WTC11 (cell line): ENCODE measurements at regions not wholly inside any gene's neighbourhood (a gene's known extent, or its start where the extent isn't known, plus 50 kb on each side); places are given as distances from the start of the nearest gene placed in this dataset.

Experiments used
- ATAC-seq: fragments of 200-7000 bp; cut with Tn5 transposase; 2 replicates; pipeline ENCODE4 v1.10.0; 2021; ENCODE audit warnings: mild to moderate bottlenecking, moderate library complexity
- CTCF ChIA-PET: fragments of 300-600 bp; sonication (Branson Sonifier 250); formaldehyde crosslinking; loops from one replicate; lab custom pipeline; 2021; ENCODE audit warnings: antibody characterized with exemption; lab: Charles Lee
- POLR2A ChIA-PET: fragments of 350-600 bp; sonication (Branson Sonifier 250); formaldehyde crosslinking; loops from one replicate; lab custom pipeline; 2021; ENCODE audit warnings: antibody characterized with exemption; lab: Charles Lee
- DNase-seq: peaks from one replicate; pipeline ENCODE4 v3.0.0; 2021; ENCODE audit warnings: low spot score
- H3K27ac Mint-ChIP-seq: 2 replicates; pipeline ENCODE4 v1.8.0; 2021; ENCODE audit warnings: mixed read lengths
- H3K27me3 Mint-ChIP-seq: 2 replicates; pipeline ENCODE4 v1.8.0; 2021; ENCODE audit warnings: low read depth, mild to moderate bottlenecking, moderate library complexity, mixed read lengths
- H3K36me3 Mint-ChIP-seq: 2 replicates; pipeline ENCODE4 v1.8.0; 2021; ENCODE audit warnings: mixed read lengths
- H3K4me1 Mint-ChIP-seq: 2 replicates; pipeline ENCODE4 v1.8.0; 2022; ENCODE audit warnings: mixed read lengths
- H3K4me3 Mint-ChIP-seq: 2 replicates; pipeline ENCODE4 v1.8.0; 2021; ENCODE audit warnings: mild to moderate bottlenecking, moderate library complexity, mixed read lengths
- H3K9me3 Mint-ChIP-seq: 2 replicates; pipeline ENCODE4 v1.8.0; 2021; ENCODE audit warnings: mixed read lengths
- AFF4 ChIP-seq: sonication (generic); formaldehyde crosslinking; IDR thresholded peaks from 2 replicates; pipeline ENCODE4 v1.8.1; 2023; ENCODE audit warnings: mild to moderate bottlenecking, missing genetic modification reagents, borderline replicate concordance
- AR ChIP-seq: fragments of 250-450 bp; sonication (Bioruptor Pico); IDR thresholded peaks from 2 replicates; pipeline ENCODE4 v1.9.0; 2021; ENCODE audit warnings: mild to moderate bottlenecking
- ATF1 ChIP-seq: sonication (generic); formaldehyde crosslinking; IDR thresholded peaks from 2 replicates; pipeline ENCODE4 v1.8.1; 2023; ENCODE audit warnings: mild to moderate bottlenecking, moderate library complexity, missing genetic modification reagents
- E2F1 ChIP-seq: sonication (generic); formaldehyde crosslinking; IDR thresholded peaks from 2 replicates; pipeline ENCODE4 v1.8.0; 2022; ENCODE audit warnings: mild to moderate bottlenecking, missing genetic modification reagents
- E2F5 ChIP-seq: sonication (generic); formaldehyde crosslinking; IDR thresholded peaks from 2 replicates; pipeline ENCODE4 v1.8.1; 2022; ENCODE audit warnings: mild to moderate bottlenecking, moderate library complexity, missing genetic modification reagents
- ELF4 ChIP-seq: sonication (generic); formaldehyde crosslinking; IDR thresholded peaks from 2 replicates; pipeline ENCODE4 v1.8.1; 2022; ENCODE audit warnings: low read depth, mild to moderate bottlenecking, moderate library complexity, missing genetic modification reagents
- MLX ChIP-seq: sonication (generic); formaldehyde crosslinking; IDR thresholded peaks from 2 replicates; pipeline ENCODE4 v1.8.1; 2023; ENCODE audit warnings: mild to moderate bottlenecking, missing genetic modification reagents, moderate library complexity
- RORB ChIP-seq: fragments of 250-450 bp; sonication (Bioruptor Pico); IDR thresholded peaks from 2 replicates; pipeline ENCODE4 v1.9.0; 2021; ENCODE audit warnings: mild to moderate bottlenecking
- STAT6 ChIP-seq: sonication (generic); formaldehyde crosslinking; conservative IDR thresholded peaks from 2 replicates; pipeline ENCODE4 v1.8.1; 2023; ENCODE audit warnings: mild to moderate bottlenecking, low read depth, missing genetic modification reagents, moderate library complexity
- ZMAT4 ChIP-seq: fragments of 250-450 bp; sonication (Bioruptor Pico); IDR thresholded peaks from 2 replicates; pipeline ENCODE4 v1.9.0; 2021; ENCODE audit warnings: mild to moderate bottlenecking
- ZNF121 ChIP-seq: sonication (generic); formaldehyde crosslinking; IDR thresholded peaks from 2 replicates; pipeline ENCODE4 v1.8.0; 2023; ENCODE audit warnings: missing genetic modification reagents
- ZNF281 ChIP-seq: sonication (generic); formaldehyde crosslinking; IDR thresholded peaks from 2 replicates; pipeline ENCODE4 v1.8.0; 2023; ENCODE audit warnings: mild to moderate bottlenecking, missing genetic modification reagents
- ZNF396 ChIP-seq: fragments of 250-450 bp; sonication (Bioruptor Pico); IDR thresholded peaks from 2 replicates; pipeline ENCODE4 v1.8.0; 2021; ENCODE audit warnings: mild to moderate bottlenecking, moderate library complexity, borderline replicate concordance
- ZNF423 ChIP-seq: fragments of 250-450 bp; sonication (Bioruptor Pico); IDR thresholded peaks from 2 replicates; pipeline ENCODE4 v2.1.2; 2022; ENCODE audit warnings: mild to moderate bottlenecking, moderate library complexity

GRCh38 chr3:40828741-40829415 lies 304.1 kb downstream of the ZNF621 start:
- no peaks in the 10 kb centered on the region for H3K9me3 Mint-ChIP-seq
- TF ChIP-seq RORB (CRISPR knock-in tag), result no peak
- TF ChIP-seq E2F1 (CRISPR knock-in tag), result no peak
- no peak overlapping the region for H3K4me3 Mint-ChIP-seq
- no peak for DNase-seq
- ChIA-PET CTCF (interaction anchor here (1.3 kb wide), 1 partner anchor 240 kb away, joined by 3 read pairs; no protein-coding TSS in a partner anchor), POLR2A (no interaction called here)
- no peak overlapping the region for H3K27ac Mint-ChIP-seq
- H3K4me1 Mint-ChIP-seq, result no peaks in the 10 kb centered on the region
- no peak for ATAC-seq
- no peaks in the 10 kb centered on the region for H3K27me3 Mint-ChIP-seq
- H3K36me3 Mint-ChIP-seq, result no peaks in the 10 kb centered on the region

- H3K4me3 Mint-ChIP-seq, result no peak overlapping the region
- no peaks in the 10 kb centered on the region for H3K36me3 Mint-ChIP-seq
- H3K4me1 Mint-ChIP-seq, result no peaks in the 10 kb centered on the region
- POLR2A ChIA-PET, result no interaction called here
- no peak overlapping the region for H3K27ac Mint-ChIP-seq
- no peaks in the 10 kb centered on the region for H3K9me3 Mint-ChIP-seq
- CTCF ChIA-PET, result no interaction called here
- no peak for TF ChIP-seq ELF4 (CRISPR knock-in tag)
- TF ChIP-seq ZMAT4 (CRISPR knock-in tag), result no peak
- TF ChIP-seq AFF4 (CRISPR knock-in tag), result no peak
- no peak for TF ChIP-seq ZNF396 (CRISPR knock-in tag)
- no peak for TF ChIP-seq STAT6 (CRISPR knock-in tag)
- TF ChIP-seq ZNF281 (CRISPR knock-in tag), result no peak
- TF ChIP-seq ZNF121 (CRISPR knock-in tag), result no peak
- ATAC-seq (no peak), DNase-seq (no peak)
- H3K27me3 Mint-ChIP-seq, result no peaks in the 10 kb centered on the region
These were observed 305.1 kb downstream of the ZNF621 start for GRCh38 chr3:40829876-40830275.

- no peaks in the 10 kb centered on the region for H3K4me1 Mint-ChIP-seq
- H3K9me3 Mint-ChIP-seq, result no peaks in the 10 kb centered on the region
- no peak overlapping the region for H3K27ac Mint-ChIP-seq
- POLR2A ChIA-PET, result no interaction called here
- CTCF ChIA-PET, result interaction anchor here (1.0 kb wide), 1 partner anchor 55 kb away, joined by 3 read pairs; no protein-coding TSS in a partner anchor
- no peak for DNase-seq
- no peak for ATAC-seq
- H3K27me3 Mint-ChIP-seq, result no peaks in the 10 kb centered on the region
- H3K36me3 Mint-ChIP-seq, result no peaks in the 10 kb centered on the region
- H3K4me3 Mint-ChIP-seq, result no peak overlapping the region
- TF ChIP-seq ZNF423 (CRISPR knock-in tag) (no peak), ATF1 (CRISPR knock-in tag) (no peak), E2F5 (CRISPR knock-in tag) (no peak), AR (CRISPR knock-in tag) (no peak), MLX (CRISPR knock-in tag) (no peak)
These were observed 312.5 kb downstream of the ZNF621 start for GRCh38 chr3:40837300-40837699.
